GM12878 (cell line): ENCODE measurements at regions not wholly inside any gene's neighbourhood (a gene's known extent, or its start where the extent isn't known, plus 50 kb on each side); places are given as distances from the start of the nearest gene placed in this dataset.

Experiments
- CREB1 ChIP-seq: IDR thresholded peaks from 2 replicates; pipeline ENCODE4 v1.6.1; 2012; ENCODE audit warnings: low read depth, mild to moderate bottlenecking, inconsistent platforms
- ESRRA ChIP-seq: IDR thresholded peaks from 2 replicates; pipeline ENCODE4 v1.6.1; 2012; ENCODE audit warnings: mild to moderate bottlenecking, low read length, improper control_type of control experiment
- MYC ChIP-seq: IDR thresholded peaks from 2 replicates; pipeline ENCODE4 v1.6.1; 2011; ENCODE audit warnings: mild to moderate bottlenecking, low read length, moderate library complexity, inconsistent platforms; ENCODE audit not compliant: insufficient read depth, insufficient replicate concordance, insufficient read length, severe bottlenecking
- NR2F1 ChIP-seq: fragments of 450-650 bp; conservative IDR thresholded peaks from 2 replicates; pipeline ENCODE4 v1.6.1; 2017; ENCODE audit warnings: mild to moderate bottlenecking
- POLR2AphosphoS2 ChIP-seq: IDR thresholded peaks from 2 replicates; pipeline ENCODE4 v1.6.1; 2011; ENCODE audit warnings: low read depth, mild to moderate bottlenecking, low read length, improper control_type of control experiment, moderate library complexity
- RFX5 ChIP-seq: IDR thresholded peaks from 2 replicates; pipeline ENCODE4 v1.6.1; 2011; ENCODE audit warnings: low read depth, low read length, improper control_type of control experiment
- TBL1XR1 ChIP-seq: IDR thresholded peaks from 2 replicates; pipeline ENCODE4 v1.6.1; 2012; ENCODE audit warnings: low read depth, low read length, improper control_type of control experiment
- TF ChIP-seq, protein P1 (sequence below): fragments of 450-650 bp; IDR thresholded peaks from 2 replicates; pipeline ENCODE4 v1.6.1; 2017; ENCODE audit warnings: mild to moderate bottlenecking, moderate library complexity
- TF ChIP-seq, protein P2 (sequence below): fragments of 450-650 bp; IDR thresholded peaks from 2 replicates; pipeline ENCODE4 v1.6.1; 2016; ENCODE audit warnings: mild to moderate bottlenecking, moderate library complexity, borderline replicate concordance

DNA sequence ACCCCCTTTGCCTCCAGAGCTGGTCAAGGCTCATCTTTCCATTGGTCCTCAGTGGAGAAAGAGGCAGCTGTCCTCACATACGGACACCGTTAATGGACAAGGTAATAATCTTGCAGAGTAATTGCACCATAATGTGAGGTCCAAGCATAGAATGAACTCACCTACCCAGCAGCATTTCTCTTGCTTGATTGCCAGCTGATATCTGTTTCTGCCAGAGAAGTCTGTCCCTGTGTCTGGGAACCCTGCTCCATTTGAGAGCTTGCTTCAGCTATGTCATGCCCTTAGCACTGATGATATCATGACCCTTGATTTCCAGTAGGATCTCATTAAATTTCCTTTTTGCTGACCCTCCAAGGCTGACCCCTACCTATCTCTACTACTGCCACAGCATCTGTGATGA, 154.6 kb downstream of the PIK3R1 start (continued):
- TF ChIP-seq, protein P1, sequence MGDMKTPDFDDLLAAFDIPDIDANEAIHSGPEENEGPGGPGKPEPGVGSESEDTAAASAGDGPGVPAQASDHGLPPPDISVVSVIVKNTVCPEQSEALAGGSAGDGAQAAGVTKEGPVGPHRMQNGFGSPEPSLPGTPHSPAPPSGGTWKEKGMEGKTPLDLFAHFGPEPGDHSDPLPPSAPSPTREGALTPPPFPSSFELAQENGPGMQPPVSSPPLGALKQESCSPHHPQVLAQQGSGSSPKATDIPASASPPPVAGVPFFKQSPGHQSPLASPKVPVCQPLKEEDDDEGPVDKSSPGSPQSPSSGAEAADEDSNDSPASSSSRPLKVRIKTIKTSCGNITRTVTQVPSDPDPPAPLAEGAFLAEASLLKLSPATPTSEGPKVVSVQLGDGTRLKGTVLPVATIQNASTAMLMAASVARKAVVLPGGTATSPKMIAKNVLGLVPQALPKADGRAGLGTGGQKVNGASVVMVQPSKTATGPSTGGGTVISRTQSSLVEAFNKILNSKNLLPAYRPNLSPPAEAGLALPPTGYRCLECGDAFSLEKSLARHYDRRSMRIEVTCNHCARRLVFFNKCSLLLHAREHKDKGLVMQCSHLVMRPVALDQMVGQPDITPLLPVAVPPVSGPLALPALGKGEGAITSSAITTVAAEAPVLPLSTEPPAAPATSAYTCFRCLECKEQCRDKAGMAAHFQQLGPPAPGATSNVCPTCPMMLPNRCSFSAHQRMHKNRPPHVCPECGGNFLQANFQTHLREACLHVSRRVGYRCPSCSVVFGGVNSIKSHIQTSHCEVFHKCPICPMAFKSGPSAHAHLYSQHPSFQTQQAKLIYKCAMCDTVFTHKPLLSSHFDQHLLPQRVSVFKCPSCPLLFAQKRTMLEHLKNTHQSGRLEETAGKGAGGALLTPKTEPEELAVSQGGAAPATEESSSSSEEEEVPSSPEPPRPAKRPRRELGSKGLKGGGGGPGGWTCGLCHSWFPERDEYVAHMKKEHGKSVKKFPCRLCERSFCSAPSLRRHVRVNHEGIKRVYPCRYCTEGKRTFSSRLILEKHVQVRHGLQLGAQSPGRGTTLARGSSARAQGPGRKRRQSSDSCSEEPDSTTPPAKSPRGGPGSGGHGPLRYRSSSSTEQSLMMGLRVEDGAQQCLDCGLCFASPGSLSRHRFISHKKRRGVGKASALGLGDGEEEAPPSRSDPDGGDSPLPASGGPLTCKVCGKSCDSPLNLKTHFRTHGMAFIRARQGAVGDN = no peak
- TF ChIP-seq MYC = no peak
- no peak for TF ChIP-seq POLR2AphosphoS2
- no peak for TF ChIP-seq RFX5
- TF ChIP-seq CREB1 = no peak
- TF ChIP-seq, protein P2, sequence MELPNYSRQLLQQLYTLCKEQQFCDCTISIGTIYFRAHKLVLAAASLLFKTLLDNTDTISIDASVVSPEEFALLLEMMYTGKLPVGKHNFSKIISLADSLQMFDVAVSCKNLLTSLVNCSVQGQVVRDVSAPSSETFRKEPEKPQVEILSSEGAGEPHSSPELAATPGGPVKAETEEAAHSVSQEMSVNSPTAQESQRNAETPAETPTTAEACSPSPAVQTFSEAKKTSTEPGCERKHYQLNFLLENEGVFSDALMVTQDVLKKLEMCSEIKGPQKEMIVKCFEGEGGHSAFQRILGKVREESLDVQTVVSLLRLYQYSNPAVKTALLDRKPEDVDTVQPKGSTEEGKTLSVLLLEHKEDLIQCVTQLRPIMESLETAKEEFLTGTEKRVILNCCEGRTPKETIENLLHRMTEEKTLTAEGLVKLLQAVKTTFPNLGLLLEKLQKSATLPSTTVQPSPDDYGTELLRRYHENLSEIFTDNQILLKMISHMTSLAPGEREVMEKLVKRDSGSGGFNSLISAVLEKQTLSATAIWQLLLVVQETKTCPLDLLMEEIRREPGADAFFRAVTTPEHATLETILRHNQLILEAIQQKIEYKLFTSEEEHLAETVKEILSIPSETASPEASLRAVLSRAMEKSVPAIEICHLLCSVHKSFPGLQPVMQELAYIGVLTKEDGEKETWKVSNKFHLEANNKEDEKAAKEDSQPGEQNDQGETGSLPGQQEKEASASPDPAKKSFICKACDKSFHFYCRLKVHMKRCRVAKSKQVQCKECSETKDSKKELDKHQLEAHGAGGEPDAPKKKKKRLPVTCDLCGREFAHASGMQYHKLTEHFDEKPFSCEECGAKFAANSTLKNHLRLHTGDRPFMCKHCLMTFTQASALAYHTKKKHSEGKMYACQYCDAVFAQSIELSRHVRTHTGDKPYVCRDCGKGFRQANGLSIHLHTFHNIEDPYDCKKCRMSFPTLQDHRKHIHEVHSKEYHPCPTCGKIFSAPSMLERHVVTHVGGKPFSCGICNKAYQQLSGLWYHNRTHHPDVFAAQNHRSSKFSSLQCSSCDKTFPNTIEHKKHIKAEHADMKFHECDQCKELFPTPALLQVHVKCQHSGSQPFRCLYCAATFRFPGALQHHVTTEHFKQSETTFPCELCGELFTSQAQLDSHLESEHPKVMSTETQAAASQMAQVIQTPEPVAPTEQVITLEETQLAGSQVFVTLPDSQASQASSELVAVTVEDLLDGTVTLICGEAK = no peak
- no peak for TF ChIP-seq NR2F1
- no peak for TF ChIP-seq ESRRA
- TF ChIP-seq TBL1XR1 = no peak
